DMS53 (cell line): ENCODE measurements at regions not wholly inside any gene's neighbourhood (a gene's known extent, or its start where the extent isn't known, plus 50 kb on each side); places are given as distances from the start of the nearest gene placed in this dataset.
A peak's percentile ranks its signal among the peaks of the same experiment; 100 is the strongest.
"Not testable (repeated sequence)": the region's sequence is repeated elsewhere in the genome, so short reads cannot be mapped to it uniquely, and the experiment has no call there.

Experiments used
- DNase-seq: peaks from one replicate; lab custom pipeline; 2025; lab: John Stamatoyannopoulos, UW

GRCh38 chr1:95614197-95614596 lies 380.2 kb downstream of the RWDD3 start:
- no peak for DNase-seq

GRCh38 chr1:95615421-95615820 lies 381.4 kb downstream of the RWDD3 start:
- DNase-seq: no peak

- no peak for DNase-seq
These were observed 386.1 kb downstream of the RWDD3 start for GRCh38 chr1:95620076-95620475.

- no peak for DNase-seq
These were observed 388.6 kb downstream of the RWDD3 start for GRCh38 chr1:95622609-95623008.

- DNase-seq: peak; percentile 34
These were observed 391.2 kb downstream of the RWDD3 start for GRCh38 chr1:95625224-95625623.

GRCh38 chr1:95627244-95627643 lies 393.2 kb downstream of the RWDD3 start:
- peak; percentile 68 for DNase-seq

GRCh38 chr1:95631695-95632094 lies 397.7 kb downstream of the RWDD3 start:
- no peak for DNase-seq

- no peak for DNase-seq
These were observed 401.8 kb downstream of the RWDD3 start for GRCh38 chr1:95635811-95636210.

GRCh38 chr1:95636897-95637296 lies 402.9 kb downstream of the RWDD3 start:
- no peak for DNase-seq

- DNase-seq: peak; percentile 84
These were observed 406.7 kb downstream of the RWDD3 start for GRCh38 chr1:95640746-95641145.

- DNase-seq: peak; percentile 74
These were observed 407.4 kb downstream of the RWDD3 start for GRCh38 chr1:95641386-95641785.

GRCh38 chr1:95642035-95642434 lies 408.0 kb downstream of the RWDD3 start:
- no peak for DNase-seq

GRCh38 chr1:95643071-95643470 lies 409.1 kb downstream of the RWDD3 start:
- no peak for DNase-seq

GRCh38 chr1:95645126-95645525 lies 411.1 kb downstream of the RWDD3 start:
- DNase-seq: not testable (repeated sequence)

- no peak for DNase-seq
These were observed 416.6 kb downstream of the RWDD3 start for GRCh38 chr1:95650631-95651030.

GRCh38 chr1:95652423-95652965 lies 418.5 kb downstream of the RWDD3 start:
- DNase-seq: no peak

GRCh38 chr1:95653618-95654017 lies 419.6 kb downstream of the RWDD3 start:
- no peak for DNase-seq

- no peak for DNase-seq
These were observed 421.5 kb downstream of the RWDD3 start for GRCh38 chr1:95655321-95656020.

GRCh38 chr1:95657248-95657647 lies 423.2 kb downstream of the RWDD3 start:
- DNase-seq: no peak

- DNase-seq: no peak
These were observed 425.2 kb downstream of the RWDD3 start for GRCh38 chr1:95659166-95659565.

- no peak for DNase-seq
These were observed 425.6 kb downstream of the RWDD3 start for GRCh38 chr1:95659588-95659987.

GRCh38 chr1:95660736-95661135 lies 426.7 kb downstream of the RWDD3 start:
- DNase-seq: no peak

- DNase-seq: not testable (repeated sequence)
These were observed 429.5 kb downstream of the RWDD3 start for GRCh38 chr1:95663530-95663929.

GRCh38 chr1:95668165-95668564 lies 434.2 kb downstream of the RWDD3 start:
- no peak for DNase-seq
